GM13976 (cell line): ENCODE measurements at regions not wholly inside any gene's neighbourhood (a gene's known extent, or its start where the extent isn't known, plus 50 kb on each side); places are given as distances from the start of the nearest gene placed in this dataset.

Experiments
- DNase-seq: peaks from one replicate; pipeline ENCODE4 v3.0.0; 2012; ENCODE audit warnings: low spot score
- CTCF ChIP-seq: IDR thresholded peaks from 2 replicates; pipeline ENCODE4 v1.5.1; 2012; ENCODE audit warnings: borderline replicate concordance, mild to moderate bottlenecking; ENCODE audit not compliant: insufficient read depth; ENCODE audit errors: extremely low read depth, missing control alignments, control extremely low read depth
- in situ Hi-C: fragments of 300-500 bp; cut with MboI; formaldehyde crosslinking; loops from one replicate; pipeline ENCODE4 v1.12.0; 2022; ENCODE audit warnings: low sequenced_read_pairs, mixed read lengths, inconsistent platforms; ENCODE audit not compliant: unreplicated experiment

GRCh38 chr11:27187848-27188621 lies 147.4 kb downstream of the BBOX1 start:
- in situ Hi-C loops: loop anchor here (10.0 kb wide), 1 partner anchor 307 kb away; no protein-coding TSS in a partner anchor
- no peak for TF ChIP-seq CTCF
- no peak for DNase-seq

DNA sequence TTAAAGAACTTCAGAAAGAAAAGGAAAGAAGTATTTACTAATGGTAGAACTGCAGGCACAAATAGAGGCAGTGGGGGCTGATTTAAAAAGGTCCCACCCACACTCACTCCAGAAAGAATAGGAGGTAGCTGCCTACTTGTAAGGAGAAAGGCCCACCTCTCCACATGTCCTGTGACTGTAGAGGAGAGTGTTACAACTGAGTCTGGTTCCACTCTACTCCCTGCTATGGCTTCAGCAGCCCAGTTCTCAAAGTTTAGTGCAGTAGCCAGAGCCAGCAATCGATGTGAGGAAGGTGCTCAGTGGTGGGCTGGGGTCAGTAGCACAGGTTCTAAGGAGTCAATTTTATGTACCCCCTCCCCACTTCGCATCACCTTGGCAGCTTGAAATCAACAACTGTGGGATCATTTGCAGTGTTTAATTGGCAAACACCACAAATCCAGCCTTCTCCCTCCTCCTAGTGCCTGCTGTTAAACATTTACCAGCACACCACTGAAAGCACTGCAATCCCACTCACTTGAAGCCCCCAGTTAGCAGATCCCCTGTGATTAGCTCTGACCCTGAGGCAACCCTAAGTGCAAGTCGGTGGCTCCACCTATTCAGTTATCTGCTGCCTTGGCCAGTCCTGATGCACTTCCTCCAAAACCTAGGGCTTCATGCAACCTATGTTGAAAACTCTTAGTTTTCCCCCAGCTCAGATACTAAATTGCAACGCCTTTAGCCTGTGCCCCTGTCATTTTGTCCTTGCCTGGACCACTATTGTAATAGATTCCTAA lies 146.6 kb downstream of the BBOX1 start:
- TF ChIP-seq CTCF: no peak
- in situ Hi-C loops: loop anchor here (10.0 kb wide), 1 partner anchor 308 kb away; no protein-coding TSS in a partner anchor
- DNase-seq: no peak

GRCh38 chr11:27186580-27186979 lies 146.0 kb downstream of the BBOX1 start:
- in situ Hi-C loops: loop anchor here (10.0 kb wide), 1 partner anchor 308 kb away; no protein-coding TSS in a partner anchor
- DNase-seq: no peak
- TF ChIP-seq CTCF: no peak

DNA sequence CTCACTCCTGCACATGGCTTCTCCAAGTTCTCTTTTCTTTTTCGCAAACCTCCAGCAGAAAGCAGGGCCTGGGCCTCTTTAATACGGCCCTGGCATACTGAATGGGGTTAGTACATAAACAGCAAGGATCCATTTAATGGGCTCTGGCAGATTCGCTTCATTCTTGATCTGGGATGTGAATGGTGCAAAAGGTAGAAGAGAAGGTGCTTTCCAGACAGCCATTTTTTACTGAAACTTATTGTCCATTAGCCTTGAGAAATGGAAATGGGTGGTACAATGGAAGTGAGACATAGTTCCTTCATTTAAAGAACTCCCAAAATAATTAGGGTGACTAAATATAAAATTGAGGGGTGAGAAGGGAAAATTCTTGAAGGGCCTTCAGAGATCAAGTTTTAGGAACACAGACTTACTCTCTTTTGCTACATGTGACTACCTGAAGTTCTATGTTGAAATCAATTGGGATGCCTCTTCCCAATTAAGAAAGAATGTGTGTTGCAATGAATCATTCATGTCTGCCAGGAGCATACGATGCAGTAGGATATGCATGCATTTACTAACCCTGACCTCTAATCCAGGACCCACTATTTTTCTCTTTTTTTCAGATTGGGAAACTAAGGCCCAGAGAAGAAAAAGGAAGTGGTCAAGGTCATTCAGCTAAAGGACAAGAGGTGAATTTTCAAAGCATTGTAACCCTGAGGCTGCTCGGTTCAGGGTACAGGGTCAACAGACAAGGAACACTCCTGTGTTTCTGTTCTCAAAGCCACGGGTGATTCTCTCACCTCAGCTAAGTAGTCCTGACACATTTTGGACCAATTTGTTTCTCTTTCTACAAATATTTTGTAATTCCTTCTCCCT lies 144.1 kb downstream of the BBOX1 start:
- TF ChIP-seq CTCF: no peak
- in situ Hi-C loops: loop anchor here (10.0 kb wide), 1 partner anchor 310 kb away; no protein-coding TSS in a partner anchor
- DNase-seq: no peak

- in situ Hi-C loops: loop anchor here (10.0 kb wide), 1 partner anchor 311 kb away; no protein-coding TSS in a partner anchor
- peak; percentile 53 for TF ChIP-seq CTCF
- DNase-seq: peak; percentile 31
Observed at GRCh38 chr11:27183672-27184457, 143.2 kb downstream of the BBOX1 start.
